22Rv1 (cell line): ENCODE measurements at regions not wholly inside any gene's neighbourhood (a gene's known extent, or its start where the extent isn't known, plus 50 kb on each side); places are given as distances from the start of the nearest gene placed in this dataset.
"Not testable (repeated sequence)": the region's sequence is repeated elsewhere in the genome, so short reads cannot be mapped to it uniquely, and the experiment has no call there.

Experiments used
- H3K27ac ChIP-seq: fragments of 450-650 bp; 2 replicates; pipeline ENCODE4 v1.5.1; 2017
- ZFX ChIP-seq: fragments of 450-650 bp; IDR thresholded peaks from 2 replicates; pipeline ENCODE4 v1.6.1; 2017; ENCODE audit warnings: antibody characterized with exemption, borderline replicate concordance
- TF ChIP-seq, protein P1 (sequence below): fragments of 450-650 bp; IDR thresholded peaks from 2 replicates; pipeline ENCODE4 v1.5.1; 2017; ENCODE audit warnings: mild to moderate bottlenecking

DNA sequence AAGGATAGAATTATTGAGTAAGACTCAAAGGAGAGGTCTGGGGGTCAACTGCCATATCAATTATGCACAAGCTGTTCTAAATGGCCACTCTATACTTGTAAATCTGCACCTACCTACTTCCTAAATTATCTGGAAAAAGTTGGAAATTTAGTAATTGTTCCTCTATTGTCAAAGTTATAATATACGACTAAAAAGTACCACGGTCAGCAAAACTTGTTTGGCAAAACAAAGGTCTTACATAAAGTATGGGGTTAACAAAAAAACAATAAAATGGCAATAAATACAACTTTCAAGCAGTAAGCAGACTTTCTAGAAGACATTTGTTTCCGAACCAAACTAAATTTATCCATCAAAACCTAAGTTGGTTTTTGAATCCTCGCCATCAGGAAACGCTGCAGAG lies 309.7 kb downstream of the FRK start:
- TF ChIP-seq, protein P1, sequence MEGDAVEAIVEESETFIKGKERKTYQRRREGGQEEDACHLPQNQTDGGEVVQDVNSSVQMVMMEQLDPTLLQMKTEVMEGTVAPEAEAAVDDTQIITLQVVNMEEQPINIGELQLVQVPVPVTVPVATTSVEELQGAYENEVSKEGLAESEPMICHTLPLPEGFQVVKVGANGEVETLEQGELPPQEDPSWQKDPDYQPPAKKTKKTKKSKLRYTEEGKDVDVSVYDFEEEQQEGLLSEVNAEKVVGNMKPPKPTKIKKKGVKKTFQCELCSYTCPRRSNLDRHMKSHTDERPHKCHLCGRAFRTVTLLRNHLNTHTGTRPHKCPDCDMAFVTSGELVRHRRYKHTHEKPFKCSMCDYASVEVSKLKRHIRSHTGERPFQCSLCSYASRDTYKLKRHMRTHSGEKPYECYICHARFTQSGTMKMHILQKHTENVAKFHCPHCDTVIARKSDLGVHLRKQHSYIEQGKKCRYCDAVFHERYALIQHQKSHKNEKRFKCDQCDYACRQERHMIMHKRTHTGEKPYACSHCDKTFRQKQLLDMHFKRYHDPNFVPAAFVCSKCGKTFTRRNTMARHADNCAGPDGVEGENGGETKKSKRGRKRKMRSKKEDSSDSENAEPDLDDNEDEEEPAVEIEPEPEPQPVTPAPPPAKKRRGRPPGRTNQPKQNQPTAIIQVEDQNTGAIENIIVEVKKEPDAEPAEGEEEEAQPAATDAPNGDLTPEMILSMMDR: no peak
- no peak for TF ChIP-seq ZFX
- H3K27ac ChIP-seq: no peak overlapping the region

DNA sequence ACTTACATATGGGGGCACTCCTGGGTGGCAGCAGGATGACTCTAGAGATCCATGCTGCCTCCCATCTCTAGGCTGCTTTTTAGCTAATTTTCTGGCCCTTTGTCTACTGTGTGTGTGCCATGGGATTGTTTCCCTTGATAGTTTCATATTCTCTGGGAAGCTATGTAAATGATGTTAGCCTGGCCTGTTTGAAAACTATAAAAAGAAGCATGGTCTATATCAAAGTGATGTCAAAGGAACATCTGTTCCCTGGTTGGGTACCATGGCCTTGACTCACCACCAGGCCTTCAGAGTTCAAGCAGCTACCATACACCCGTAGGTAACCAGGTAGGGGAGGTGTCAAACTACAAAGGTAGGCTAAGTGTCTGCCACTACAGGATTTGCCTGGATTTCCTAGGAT lies 310.4 kb downstream of the FRK start:
- H3K27ac ChIP-seq: no peak overlapping the region
- no peak for TF ChIP-seq ZFX
- TF ChIP-seq, protein P1: no peak

DNA sequence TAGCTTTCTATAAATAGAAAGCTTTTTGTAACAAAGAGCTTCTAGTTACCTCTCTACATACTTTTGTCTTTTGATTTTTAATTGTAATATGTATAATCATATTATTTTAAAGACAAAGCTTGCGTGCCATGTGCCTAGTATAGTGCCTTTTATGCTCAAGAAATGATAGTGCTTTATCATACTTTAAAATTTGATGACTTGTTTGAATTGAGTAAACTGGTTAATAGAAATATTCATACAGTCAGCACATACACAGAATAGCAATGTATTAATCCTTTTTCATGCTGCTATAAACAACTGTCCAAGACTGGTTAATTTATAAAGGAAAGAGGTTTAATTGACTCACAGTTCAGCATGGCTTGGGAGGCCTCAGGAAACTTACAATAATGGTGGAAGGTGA lies 313.0 kb downstream of the FRK start:
- no peak overlapping the region for H3K27ac ChIP-seq
- no peak for TF ChIP-seq ZFX
- TF ChIP-seq, protein P1: no peak

DNA sequence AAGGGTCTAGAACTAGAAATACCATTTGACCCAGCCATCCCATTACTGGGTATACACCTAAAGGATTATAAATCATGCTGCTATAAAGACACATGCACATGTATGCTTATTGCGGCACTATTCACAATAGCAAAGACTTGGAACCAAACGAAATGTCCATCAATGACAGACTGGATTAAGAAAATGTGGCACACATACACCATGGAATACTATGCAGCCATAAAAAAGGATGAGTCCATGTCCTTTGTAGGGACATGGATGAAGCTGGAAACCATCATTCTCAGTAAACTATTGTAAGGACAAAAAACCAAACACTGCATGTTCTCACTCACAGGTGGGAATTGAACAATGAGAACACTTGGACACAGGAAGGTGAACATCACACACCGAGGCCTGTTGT lies 314.1 kb downstream of the FRK start:
- H3K27ac ChIP-seq: not testable (repeated sequence)

DNA sequence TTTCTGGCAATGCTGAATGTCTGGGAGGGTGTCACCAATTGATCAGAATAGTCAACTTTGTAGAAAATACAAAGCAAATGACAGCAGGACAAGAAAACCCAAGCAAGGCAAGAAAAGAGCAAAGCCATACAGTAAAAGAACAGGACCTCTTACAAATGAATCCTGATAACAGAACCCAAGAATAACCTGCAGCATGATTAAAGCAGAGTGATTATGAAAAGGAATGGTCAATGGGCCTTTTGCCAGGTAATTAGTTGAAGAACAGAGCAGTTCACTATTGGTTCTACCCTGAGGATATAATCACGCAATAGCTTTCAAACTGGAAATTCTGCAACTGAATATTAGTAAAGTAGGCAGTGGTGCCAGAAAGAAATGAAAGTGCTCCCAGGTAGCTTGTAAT lies 319.8 kb downstream of the FRK start:
- TF ChIP-seq, protein P1: no peak
- no peak for TF ChIP-seq ZFX

DNA sequence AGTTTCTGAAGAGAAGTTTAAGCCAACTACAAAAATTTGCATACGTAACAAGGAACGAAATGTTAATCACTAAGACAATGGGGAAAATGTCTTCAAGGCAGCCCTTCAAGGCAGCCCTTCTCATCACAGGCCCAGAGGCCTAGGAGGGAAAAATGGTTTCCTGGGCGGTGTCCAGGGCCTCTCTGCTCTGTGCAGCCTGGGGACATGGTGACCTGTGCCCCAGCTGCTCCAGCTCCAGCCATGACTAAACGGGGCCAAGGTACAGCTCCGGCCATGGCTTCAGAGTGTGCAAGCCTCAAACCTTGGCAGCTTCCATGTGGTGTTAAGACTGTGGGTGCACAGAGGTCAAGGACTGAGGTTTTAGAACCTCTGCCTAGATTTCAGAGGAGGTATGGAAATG lies 325.1 kb downstream of the FRK start:
- no peak for TF ChIP-seq ZFX
- TF ChIP-seq, protein P1: no peak
- no peak overlapping the region for H3K27ac ChIP-seq

More for the DNA sequence above, 319.8 kb downstream of the FRK start:
- H3K27ac ChIP-seq: no peak overlapping the region

DNA sequence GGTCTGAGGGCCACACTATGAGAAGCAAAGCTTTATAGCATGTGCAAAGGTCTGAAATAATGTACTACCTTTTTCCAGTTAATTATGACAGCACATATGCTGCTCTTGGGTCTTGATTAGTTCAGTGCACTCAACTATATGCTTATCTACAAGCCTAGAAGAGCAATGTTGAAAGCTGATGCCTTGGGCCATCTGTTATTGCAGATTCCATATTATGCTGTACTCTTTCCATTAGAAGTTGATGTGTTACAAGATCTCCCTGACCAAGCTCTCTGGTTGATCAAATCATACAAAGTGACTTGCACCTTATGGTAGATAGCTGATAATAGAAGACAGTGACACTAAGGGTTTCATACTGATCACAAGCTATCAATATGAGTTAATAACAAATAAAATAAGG lies 327.3 kb downstream of the FRK start:
- H3K27ac ChIP-seq: no peak overlapping the region
- no peak for TF ChIP-seq ZFX
- TF ChIP-seq, protein P1: no peak

DNA sequence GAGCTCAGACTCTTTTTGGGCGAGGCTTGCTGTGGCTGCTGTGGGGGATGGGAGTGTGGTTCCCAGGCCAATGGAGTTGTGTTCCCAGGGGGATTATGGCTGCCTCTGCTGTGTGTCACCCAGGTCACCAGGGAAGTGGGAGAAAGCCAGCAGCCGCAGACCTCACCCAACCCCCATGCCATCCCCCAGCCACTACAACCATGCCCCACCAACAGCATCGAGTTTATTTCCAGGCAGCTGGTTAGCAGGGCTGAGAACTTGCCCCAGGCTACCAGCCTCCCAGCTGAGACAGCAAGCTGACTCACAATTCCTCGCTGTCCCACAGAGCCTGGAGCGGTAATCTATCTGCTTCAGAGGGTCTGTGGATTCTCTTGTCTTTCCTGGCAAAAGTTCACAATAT lies 331.7 kb downstream of the FRK start:
- H3K27ac ChIP-seq: no peak overlapping the region
- no peak for TF ChIP-seq ZFX
- TF ChIP-seq, protein P1: no peak
